SK-N-SH (cell line): ENCODE measurements at regions not wholly inside any gene's neighbourhood (a gene's known extent, or its start where the extent isn't known, plus 50 kb on each side); places are given as distances from the start of the nearest gene placed in this dataset.

Experiments used
- CTCF ChIA-PET: fragments of 300-600, 350-600 bp; formaldehyde crosslinking; extraction: SDS; loops from one replicate; lab custom pipeline; 2021; lab: Yijun Ruan, JAX
- POLR2A ChIA-PET: fragments of 350-600 bp; sonication (Branson Sonifier 250); formaldehyde crosslinking; extraction: SDS; loops from one replicate; lab custom pipeline; 2020; ENCODE audit warnings: antibody characterized with exemption, inconsistent platforms; lab: Yijun Ruan, JAX
- DNase-seq: peaks from one replicate; pipeline ENCODE4 v3.0.0; 2012
- H2AFZ ChIP-seq: fragments of 200-600 bp; sonication (generic); 2 replicates; pipeline ENCODE4 v1.8.1; 2016; ENCODE audit warnings: antibody characterized with exemption, mild to moderate bottlenecking, low read depth
- H3F3A ChIP-seq: fragments of 200-600 bp; sonication (generic); replicated peaks from 2 replicates; pipeline ENCODE3; 2016; ENCODE audit warnings: antibody characterized with exemption, mild to moderate bottlenecking; ENCODE audit not compliant: insufficient read depth
- H3K27ac ChIP-seq, 2 experiments: fragments of 200-500 bp in 1 of 2; fragments of 200-600 bp in 1 of 2; sonication (Bioruptor generic) in 1 of 2; sonication (generic), shearing (Covaris generic) in 1 of 2; 2 replicates each; pipeline versions ENCODE4 v1.5.1 to v1.6.1; 2014 to 2016; ENCODE audit warnings: low read depth in 2 of 2, inconsistent platforms in 1 of 2, low read length in 1 of 2, mild to moderate bottlenecking in 1 of 2, mixed read lengths in 1 of 2
- H3K27me3 ChIP-seq: fragments of 200-600 bp; sonication (generic), shearing (Covaris generic); 2 replicates; pipeline ENCODE4 v1.6.1; 2016; ENCODE audit warnings: mixed run types; ENCODE audit not compliant: insufficient read depth
- H3K36me3 ChIP-seq, 2 experiments: fragments of 200-500 bp in 1 of 2; fragments of 200-600 bp in 1 of 2; sonication (Bioruptor generic) in 1 of 2; sonication (generic) in 1 of 2; replicated peaks in 1 of 2; 2 replicates each; pipeline versions ENCODE3 to v1.5.1; 2014 to 2016; ENCODE audit warnings: low read length in 1 of 2, mild to moderate bottlenecking in 1 of 2; ENCODE audit not compliant: insufficient read depth in 2 of 2, control insufficient read depth in 1 of 2
- H3K4me1 ChIP-seq, 2 experiments: fragments of 200-500 bp in 1 of 2; fragments of 200-600 bp in 1 of 2; sonication (Bioruptor generic) in 1 of 2; sonication (generic), shearing (Covaris generic) in 1 of 2; 2 replicates each; pipeline versions ENCODE4 v1.5.1 to v1.6.1; 2014 to 2016; ENCODE audit warnings: low read depth in 1 of 2, low read length in 1 of 2, mixed run types in 1 of 2; ENCODE audit not compliant: insufficient read depth in 2 of 2, control insufficient read depth in 1 of 2
- H3K4me2 ChIP-seq: fragments of 200-600 bp; sonication (generic), shearing (Covaris generic); 2 replicates; pipeline ENCODE4 v1.6.1; 2017; ENCODE audit warnings: mixed run types
- H3K4me3 ChIP-seq, 2 experiments: fragments of 200-500 bp in 1 of 2; fragments of 200-600 bp in 1 of 2; sonication (Bioruptor generic) in 1 of 2; sonication (generic), shearing (Covaris generic) in 1 of 2; 2 replicates each; pipeline versions ENCODE4 v1.5.1 to v1.8.1; 2014 to 2016; ENCODE audit warnings: low read depth in 2 of 2, inconsistent platforms in 1 of 2, low read length in 1 of 2, mild to moderate bottlenecking in 1 of 2, mixed read lengths in 1 of 2, moderate library complexity in 1 of 2
- H3K79me2 ChIP-seq: fragments of 200-600 bp; sonication (generic); 2 replicates; pipeline ENCODE4 v1.8.1; 2017; ENCODE audit warnings: mild to moderate bottlenecking; ENCODE audit not compliant: insufficient read depth
- H3K9ac ChIP-seq: fragments of 200-600 bp; sonication (generic); 2 replicates; pipeline ENCODE4 v1.6.1; 2017; ENCODE audit warnings: mixed run types
- H3K9me2 ChIP-seq: fragments of 200-600 bp; sonication (generic); 2 replicates; pipeline ENCODE4 v1.6.1; 2017; ENCODE audit warnings: mixed run types
- H3K9me3 ChIP-seq: fragments of 200-600 bp; sonication (generic); 2 replicates; pipeline ENCODE4 v1.6.1; 2017; ENCODE audit warnings: mixed run types, mild to moderate bottlenecking, moderate library complexity
- H4K20me1 ChIP-seq: fragments of 200-600 bp; sonication (generic); 2 replicates; pipeline ENCODE4 v1.6.1; 2017; ENCODE audit warnings: mild to moderate bottlenecking, mixed run types; ENCODE audit not compliant: insufficient read depth
- CHD2 ChIP-seq: fragments of 150-350 bp; IDR thresholded peaks from 2 replicates; pipeline ENCODE4 v1.6.1; 2018; ENCODE audit warnings: low read length; ENCODE audit not compliant: partially characterized antibody
- EP300 ChIP-seq, 2 experiments: IDR thresholded peaks; 2 replicates each; pipeline versions ENCODE4 v1.4.0 to v1.6.1; 2012; ENCODE audit warnings: borderline replicate concordance in 1 of 2, low read depth in 1 of 2, low read length in 1 of 2
- GATA2 ChIP-seq: sonication (generic); formaldehyde crosslinking; IDR thresholded peaks from 2 replicates; pipeline ENCODE4 v1.5.0; 2020; ENCODE audit warnings: mild to moderate bottlenecking, missing genetic modification reagents
- PBX3 ChIP-seq: IDR thresholded peaks from 2 replicates; pipeline ENCODE4; 2012
- RAD21 ChIP-seq: IDR thresholded peaks from 2 replicates; pipeline ENCODE4 v1.6.1; 2012; ENCODE audit warnings: mild to moderate bottlenecking, low read length
- RCOR1 ChIP-seq: fragments of 150-350 bp; IDR thresholded peaks from 2 replicates; pipeline ENCODE4 v1.6.1; 2017; ENCODE audit warnings: antibody characterized with exemption, low read length
- SIN3A ChIP-seq: IDR thresholded peaks from 2 replicates; pipeline ENCODE4 v1.6.1; 2012; ENCODE audit warnings: low read depth, mild to moderate bottlenecking, low read length, moderate library complexity, borderline replicate concordance
- TCF12 ChIP-seq: IDR thresholded peaks from 2 replicates; pipeline ENCODE4 v1.4.0; 2012
- TEAD4 ChIP-seq: IDR thresholded peaks from 2 replicates; pipeline ENCODE4 v1.4.0; 2012; ENCODE audit warnings: mild to moderate bottlenecking, borderline replicate concordance; ENCODE audit not compliant: insufficient read depth
- ZBTB33 ChIP-seq: IDR thresholded peaks from 2 replicates; pipeline ENCODE4 v1.4.0; 2012; ENCODE audit warnings: low read depth, borderline replicate concordance
- WGBS: methylation state at CpG from one replicate; pipeline ENCODE4 v1.1.6; 2017; ENCODE audit warnings: low lambda C conversion rate; 5-methylcytosine and 5-hydroxymethylcytosine counted together

GRCh38 chr1:55363268-55363667, 148.1 kb upstream of the USP24 start:
- Histone ChIP-seq H3K27me3 (no peaks in the 10 kb centered on the region), H3F3A (no peaks in the 10 kb centered on the region), H3K9me2 (no peaks in the 10 kb centered on the region), H3K9me3 (no peaks in the 10 kb centered on the region), H3K36me3 (no peaks in the 10 kb centered on the region), H3K4me3 (no peak overlapping the region), H3K9ac (no peak overlapping the region), H3K4me1 (peaks cover 0 to 5% of the 10 kb centered on the region in 2 experiments; a peak in 1 of 4 replicates), H2AFZ (0 out of 2 replicates have a peak overlapping the region, but pooled peaks have one; percentile 5), H3K79me2 (no peaks in the 10 kb centered on the region), H3K27ac (no peak overlapping the region), H4K20me1 (no peaks in the 10 kb centered on the region), H3K4me2 (no peak overlapping the region)
- CTCF ChIA-PET: interaction anchor here (1.4 to 6.0 kb wide), 2 partner anchors 13 to 25 kb away, joined by 3 to 38 read pairs; no protein-coding TSS in a partner anchor
- TF ChIP-seq TCF12 (0 out of 2 replicates have a peak, but pooled peaks have one; percentile 18), PBX3 (no peak)
- POLR2A ChIA-PET: no interaction called here
- 95% methylated on average over 1 of the region's 1 CpG for WGBS
- no peak for DNase-seq

- no peak for DNase-seq
- peaks cover 0 to 5% of the 10 kb centered on the region in 2 experiments; a peak in 1 of 4 replicates for H3K4me1 ChIP-seq
- H3K9me2 ChIP-seq: no peaks in the 10 kb centered on the region
- H3K36me3 ChIP-seq: no peaks in the 10 kb centered on the region
- H3K27me3 ChIP-seq: no peaks in the 10 kb centered on the region
- ChIA-PET CTCF (interaction anchor here (1.4 to 6.0 kb wide), 2 partner anchors 13 to 25 kb away, joined by 3 to 38 read pairs; no protein-coding TSS in a partner anchor), POLR2A (no interaction called here)
- no peak overlapping the region for H3K9ac ChIP-seq
- no peak overlapping the region for H3K4me2 ChIP-seq
- H4K20me1 ChIP-seq: no peaks in the 10 kb centered on the region
- no peak for TF ChIP-seq CHD2
- TF ChIP-seq RCOR1: no peak
- TF ChIP-seq GATA2 (CRISPR knock-in tag): no peak
- H3F3A ChIP-seq: no peaks in the 10 kb centered on the region
- H3K4me3 ChIP-seq: no peak overlapping the region
- H3K79me2 ChIP-seq: no peaks in the 10 kb centered on the region
- no peaks in the 10 kb centered on the region for H3K9me3 ChIP-seq
- no peak overlapping the region for H3K27ac ChIP-seq
- H2AFZ ChIP-seq: 0 out of 2 replicates have a peak overlapping the region, but pooled peaks have one; percentile 5
- 52% methylated on average over 3 of the region's 3 CpGs for WGBS
Observed at GRCh38 chr1:55362558-55362957, 147.4 kb upstream of the USP24 start.

- H3K9me3 ChIP-seq: no peaks in the 10 kb centered on the region
- H3F3A ChIP-seq: no peaks in the 10 kb centered on the region
- no peak overlapping the region for H3K9ac ChIP-seq
- no peaks in the 10 kb centered on the region for H3K36me3 ChIP-seq
- WGBS: 34% methylated on average over 3 of the region's 3 CpGs
- H3K4me2 ChIP-seq: no peak overlapping the region
- DNase-seq: no peak
- no peaks in the 10 kb centered on the region for H4K20me1 ChIP-seq
- no peak overlapping the region for H3K27ac ChIP-seq
- H3K9me2 ChIP-seq: no peaks in the 10 kb centered on the region
- no peak for TF ChIP-seq SIN3A
- no peak for TF ChIP-seq RCOR1
- TF ChIP-seq TCF12: no peak
- no peak for TF ChIP-seq TEAD4
- no peak for TF ChIP-seq RAD21
- TF ChIP-seq ZBTB33: no peak
- no peak for TF ChIP-seq EP300 (IDR thresholded peaks at IDR 0.05; ENCODE audit: borderline replicate concordance in 1 of 2, low read depth in 1 of 2, low read length in 1 of 2)
- CTCF ChIA-PET: interaction anchor here (0.6 to 1.8 kb wide), 4 partner anchors 11 to 225 kb away, joined by 3 to 8 read pairs (median 4); no protein-coding TSS in a partner anchor
- H3K4me1 ChIP-seq: peaks cover 0 to 5% of the 10 kb centered on the region in 2 experiments; a peak in 1 of 4 replicates
- H3K4me3 ChIP-seq: no peak overlapping the region
- POLR2A ChIA-PET: no interaction called here
- H2AFZ ChIP-seq: no peak overlapping the region
- no peaks in the 10 kb centered on the region for H3K79me2 ChIP-seq
- no peaks in the 10 kb centered on the region for H3K27me3 ChIP-seq
Observed at GRCh38 chr1:55359611-55360010, 144.4 kb upstream of the USP24 start.
